Uterus (tissue), 2 donors: ENCODE measurements at regions not wholly inside any gene's neighbourhood (a gene's known extent, or its start where the extent isn't known, plus 50 kb on each side); places are given as distances from the start of the nearest gene placed in this dataset.

ENCODE experiments used
- CTCF ChIP-seq, 4 experiments: fragments of 200-600 bp in 2 of 4; fragments of 450-650 bp in 2 of 4; sonication (generic) in 2 of 4; IDR thresholded peaks; one replicate each; pipeline ENCODE4 v1.5.1; 2016 to 2019; ENCODE audit warnings: antibody characterized with exemption in 4 of 4, mild to moderate bottlenecking in 2 of 4, moderate library complexity in 1 of 4
- POLR2A ChIP-seq, 2 donors: fragments of 450-650 bp; IDR thresholded peaks; one replicate each; pipeline ENCODE4 v1.6.1; 2016; ENCODE audit warnings: antibody characterized with exemption in 2 of 2, mild to moderate bottlenecking in 1 of 2, moderate library complexity in 1 of 2

DNA sequence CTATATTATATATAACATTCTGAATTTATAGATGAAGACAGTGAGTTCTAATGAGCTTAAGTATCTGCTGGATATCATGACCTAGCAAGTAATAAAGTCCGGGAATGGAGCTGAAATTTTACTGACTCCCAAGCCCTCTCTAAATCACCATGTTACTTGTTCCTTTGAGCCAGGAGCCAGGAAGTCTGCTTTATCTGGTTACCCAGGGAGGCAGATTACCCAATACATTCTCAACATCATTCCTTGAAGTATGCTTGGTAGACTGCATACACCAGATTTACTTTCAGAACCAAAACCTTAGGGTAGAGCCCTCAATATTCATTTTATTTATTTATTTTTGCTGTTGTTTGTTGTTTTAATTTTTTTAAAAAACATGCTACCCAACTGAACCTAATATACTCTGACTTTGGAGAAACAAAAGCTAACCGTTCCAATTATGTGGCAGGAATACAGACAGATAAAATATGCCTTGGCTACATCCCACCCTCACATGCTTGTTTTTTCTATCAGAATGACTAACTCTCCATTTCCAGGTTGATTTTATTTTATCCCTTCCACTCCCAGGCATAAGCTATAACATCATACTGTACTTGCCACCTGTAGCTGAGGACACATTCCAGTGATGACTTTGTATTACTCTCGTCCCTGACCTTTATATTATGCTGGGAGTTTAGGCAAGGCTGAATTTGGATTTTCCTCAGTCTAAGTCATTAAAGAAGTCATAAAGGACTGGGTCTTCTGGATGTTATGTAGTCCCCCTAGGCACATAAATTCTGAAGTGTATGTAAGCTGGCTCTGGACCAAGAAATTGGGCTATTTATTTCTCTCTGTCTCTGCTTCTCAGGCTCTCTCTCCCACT lies 82.0 kb downstream of the YIPF5 start:
- TF ChIP-seq CTCF (IDR thresholded peaks at IDR 0.05) (no peak), POLR2A (IDR thresholded peaks at IDR 0.05) (no peak)
